ENCODE measurements at regions not wholly inside any gene's neighbourhood (a gene's known extent, or its start where the extent isn't known, plus 50 kb on each side); places are given as distances from the start of the nearest gene placed in this dataset.

DNA sequence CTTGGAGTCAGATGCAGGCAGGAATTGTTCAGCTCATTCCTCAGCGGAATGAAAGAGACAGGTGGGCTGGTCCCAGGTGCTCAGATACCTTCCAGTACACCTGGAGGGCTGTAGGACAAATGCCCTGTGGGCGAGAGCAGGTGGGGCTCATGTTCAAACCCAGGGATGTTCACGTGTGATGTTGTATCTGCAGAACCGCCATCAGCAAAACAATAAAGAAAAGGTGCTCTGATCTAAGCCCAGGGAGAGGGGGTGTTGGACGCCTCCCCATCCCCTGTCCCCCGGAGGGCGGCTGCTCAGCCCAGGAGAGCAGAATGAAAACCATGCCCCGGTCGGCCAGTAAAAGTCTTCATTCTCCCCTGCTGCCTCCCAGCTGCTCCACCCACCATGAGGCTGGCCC lies 197.4 kb downstream of the HAUS1 start:
- TF ChIP-seq, protein P1, sequence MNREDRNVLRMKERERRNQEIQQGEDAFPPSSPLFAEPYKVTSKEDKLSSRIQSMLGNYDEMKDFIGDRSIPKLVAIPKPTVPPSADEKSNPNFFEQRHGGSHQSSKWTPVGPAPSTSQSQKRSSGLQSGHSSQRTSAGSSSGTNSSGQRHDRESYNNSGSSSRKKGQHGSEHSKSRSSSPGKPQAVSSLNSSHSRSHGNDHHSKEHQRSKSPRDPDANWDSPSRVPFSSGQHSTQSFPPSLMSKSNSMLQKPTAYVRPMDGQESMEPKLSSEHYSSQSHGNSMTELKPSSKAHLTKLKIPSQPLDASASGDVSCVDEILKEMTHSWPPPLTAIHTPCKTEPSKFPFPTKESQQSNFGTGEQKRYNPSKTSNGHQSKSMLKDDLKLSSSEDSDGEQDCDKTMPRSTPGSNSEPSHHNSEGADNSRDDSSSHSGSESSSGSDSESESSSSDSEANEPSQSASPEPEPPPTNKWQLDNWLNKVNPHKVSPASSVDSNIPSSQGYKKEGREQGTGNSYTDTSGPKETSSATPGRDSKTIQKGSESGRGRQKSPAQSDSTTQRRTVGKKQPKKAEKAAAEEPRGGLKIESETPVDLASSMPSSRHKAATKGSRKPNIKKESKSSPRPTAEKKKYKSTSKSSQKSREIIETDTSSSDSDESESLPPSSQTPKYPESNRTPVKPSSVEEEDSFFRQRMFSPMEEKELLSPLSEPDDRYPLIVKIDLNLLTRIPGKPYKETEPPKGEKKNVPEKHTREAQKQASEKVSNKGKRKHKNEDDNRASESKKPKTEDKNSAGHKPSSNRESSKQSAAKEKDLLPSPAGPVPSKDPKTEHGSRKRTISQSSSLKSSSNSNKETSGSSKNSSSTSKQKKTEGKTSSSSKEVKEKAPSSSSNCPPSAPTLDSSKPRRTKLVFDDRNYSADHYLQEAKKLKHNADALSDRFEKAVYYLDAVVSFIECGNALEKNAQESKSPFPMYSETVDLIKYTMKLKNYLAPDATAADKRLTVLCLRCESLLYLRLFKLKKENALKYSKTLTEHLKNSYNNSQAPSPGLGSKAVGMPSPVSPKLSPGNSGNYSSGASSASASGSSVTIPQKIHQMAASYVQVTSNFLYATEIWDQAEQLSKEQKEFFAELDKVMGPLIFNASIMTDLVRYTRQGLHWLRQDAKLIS (CRISPR knock-in tag; IDR thresholded peaks at IDR 0.05; ENCODE audit: borderline replicate concordance) = no peak
- TF ChIP-seq, protein P2, sequence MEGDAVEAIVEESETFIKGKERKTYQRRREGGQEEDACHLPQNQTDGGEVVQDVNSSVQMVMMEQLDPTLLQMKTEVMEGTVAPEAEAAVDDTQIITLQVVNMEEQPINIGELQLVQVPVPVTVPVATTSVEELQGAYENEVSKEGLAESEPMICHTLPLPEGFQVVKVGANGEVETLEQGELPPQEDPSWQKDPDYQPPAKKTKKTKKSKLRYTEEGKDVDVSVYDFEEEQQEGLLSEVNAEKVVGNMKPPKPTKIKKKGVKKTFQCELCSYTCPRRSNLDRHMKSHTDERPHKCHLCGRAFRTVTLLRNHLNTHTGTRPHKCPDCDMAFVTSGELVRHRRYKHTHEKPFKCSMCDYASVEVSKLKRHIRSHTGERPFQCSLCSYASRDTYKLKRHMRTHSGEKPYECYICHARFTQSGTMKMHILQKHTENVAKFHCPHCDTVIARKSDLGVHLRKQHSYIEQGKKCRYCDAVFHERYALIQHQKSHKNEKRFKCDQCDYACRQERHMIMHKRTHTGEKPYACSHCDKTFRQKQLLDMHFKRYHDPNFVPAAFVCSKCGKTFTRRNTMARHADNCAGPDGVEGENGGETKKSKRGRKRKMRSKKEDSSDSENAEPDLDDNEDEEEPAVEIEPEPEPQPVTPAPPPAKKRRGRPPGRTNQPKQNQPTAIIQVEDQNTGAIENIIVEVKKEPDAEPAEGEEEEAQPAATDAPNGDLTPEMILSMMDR (IDR thresholded peaks at IDR 0.05) = no peak
- TF ChIP-seq, protein P3, sequence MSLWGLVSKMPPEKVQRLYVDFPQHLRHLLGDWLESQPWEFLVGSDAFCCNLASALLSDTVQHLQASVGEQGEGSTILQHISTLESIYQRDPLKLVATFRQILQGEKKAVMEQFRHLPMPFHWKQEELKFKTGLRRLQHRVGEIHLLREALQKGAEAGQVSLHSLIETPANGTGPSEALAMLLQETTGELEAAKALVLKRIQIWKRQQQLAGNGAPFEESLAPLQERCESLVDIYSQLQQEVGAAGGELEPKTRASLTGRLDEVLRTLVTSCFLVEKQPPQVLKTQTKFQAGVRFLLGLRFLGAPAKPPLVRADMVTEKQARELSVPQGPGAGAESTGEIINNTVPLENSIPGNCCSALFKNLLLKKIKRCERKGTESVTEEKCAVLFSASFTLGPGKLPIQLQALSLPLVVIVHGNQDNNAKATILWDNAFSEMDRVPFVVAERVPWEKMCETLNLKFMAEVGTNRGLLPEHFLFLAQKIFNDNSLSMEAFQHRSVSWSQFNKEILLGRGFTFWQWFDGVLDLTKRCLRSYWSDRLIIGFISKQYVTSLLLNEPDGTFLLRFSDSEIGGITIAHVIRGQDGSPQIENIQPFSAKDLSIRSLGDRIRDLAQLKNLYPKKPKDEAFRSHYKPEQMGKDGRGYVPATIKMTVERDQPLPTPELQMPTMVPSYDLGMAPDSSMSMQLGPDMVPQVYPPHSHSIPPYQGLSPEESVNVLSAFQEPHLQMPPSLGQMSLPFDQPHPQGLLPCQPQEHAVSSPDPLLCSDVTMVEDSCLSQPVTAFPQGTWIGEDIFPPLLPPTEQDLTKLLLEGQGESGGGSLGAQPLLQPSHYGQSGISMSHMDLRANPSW (CRISPR knock-in tag; conservative IDR thresholded peaks at IDR 0.05; ENCODE audit: low read depth) = no peak
- TF ChIP-seq, protein P4, sequence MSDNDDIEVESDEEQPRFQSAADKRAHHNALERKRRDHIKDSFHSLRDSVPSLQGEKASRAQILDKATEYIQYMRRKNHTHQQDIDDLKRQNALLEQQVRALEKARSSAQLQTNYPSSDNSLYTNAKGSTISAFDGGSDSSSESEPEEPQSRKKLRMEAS (CRISPR knock-in tag; IDR thresholded peaks at IDR 0.05) = no peak
- TF ChIP-seq, protein P5, sequence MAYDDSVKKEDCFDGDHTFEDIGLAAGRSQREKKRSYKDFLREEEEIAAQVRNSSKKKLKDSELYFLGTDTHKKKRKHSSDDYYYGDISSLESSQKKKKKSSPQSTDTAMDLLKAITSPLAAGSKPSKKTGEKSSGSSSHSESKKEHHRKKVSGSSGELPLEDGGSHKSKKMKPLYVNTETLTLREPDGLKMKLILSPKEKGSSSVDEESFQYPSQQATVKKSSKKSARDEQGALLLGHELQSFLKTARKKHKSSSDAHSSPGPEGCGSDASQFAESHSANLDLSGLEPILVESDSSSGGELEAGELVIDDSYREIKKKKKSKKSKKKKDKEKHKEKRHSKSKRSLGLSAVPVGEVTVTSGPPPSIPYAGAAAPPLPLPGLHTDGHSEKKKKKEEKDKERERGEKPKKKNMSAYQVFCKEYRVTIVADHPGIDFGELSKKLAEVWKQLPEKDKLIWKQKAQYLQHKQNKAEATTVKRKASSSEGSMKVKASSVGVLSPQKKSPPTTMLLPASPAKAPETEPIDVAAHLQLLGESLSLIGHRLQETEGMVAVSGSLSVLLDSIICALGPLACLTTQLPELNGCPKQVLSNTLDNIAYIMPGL (CRISPR knock-in tag; IDR thresholded peaks at IDR 0.05) = no peak
- no peak for TF ChIP-seq NR2C2 (CRISPR knock-in tag; IDR thresholded peaks at IDR 0.05)
